ENCODE measurements at regions not wholly inside any gene's neighbourhood (a gene's known extent, or its start where the extent isn't known, plus 50 kb on each side); places are given as distances from the start of the nearest gene placed in this dataset.

- TF ChIP-seq CTCF (IDR thresholded peaks at IDR 0.05) (no peak), ZFX (IDR thresholded peaks at IDR 0.05; ENCODE audit: borderline replicate concordance) (no peak)
- no peak overlapping the region for H3K27ac ChIP-seq
These were observed 53.1 kb upstream of the ARMC2 start for GRCh38 chr6:108795122-108795521.

GRCh38 chr6:108795814-108796213 is 52.4 kb upstream of the ARMC2 start:
- TF ChIP-seq ZFX (IDR thresholded peaks at IDR 0.05; ENCODE audit: borderline replicate concordance) (no peak), CTCF (IDR thresholded peaks at IDR 0.05) (no peak)
- no peak overlapping the region for H3K27ac ChIP-seq

- H3K27ac ChIP-seq, result no peak overlapping the region
- no peak for TF ChIP-seq ZFX (IDR thresholded peaks at IDR 0.05; ENCODE audit: borderline replicate concordance)
- TF ChIP-seq CTCF (IDR thresholded peaks at IDR 0.05), result no peak
These were observed 51.3 kb upstream of the ARMC2 start for GRCh38 chr6:108796875-108797274.

GRCh38 chr6:108797951-108798669 is 50.1 kb upstream of the ARMC2 start:
- TF ChIP-seq CTCF (IDR thresholded peaks at IDR 0.05) (no peak), ZFX (IDR thresholded peaks at IDR 0.05; ENCODE audit: borderline replicate concordance) (no peak)
- no peak overlapping the region for H3K27ac ChIP-seq
